A673 (cell line): ENCODE measurements at regions not wholly inside any gene's neighbourhood (a gene's known extent, or its start where the extent isn't known, plus 50 kb on each side); places are given as distances from the start of the nearest gene placed in this dataset.

Experiments used
- EZH2 ChIP-seq: fragments of 200-600 bp; sonication (generic); IDR thresholded peaks from 2 replicates; pipeline ENCODE4 v1.6.1; 2017; ENCODE audit warnings: borderline replicate concordance, low read depth, mild to moderate bottlenecking, mixed read lengths, antibody characterized with exemption, low read length; ENCODE audit not compliant: poor library complexity, severe bottlenecking
- TF ChIP-seq, protein P1 (sequence below): fragments of 300-800, 200-600 bp; sonication (generic); conservative IDR thresholded peaks from 2 replicates; pipeline ENCODE4 v1.5.1; 2017; ENCODE audit warnings: low read depth, mild to moderate bottlenecking, antibody characterized with exemption, low read length, moderate library complexity, mixed read lengths

DNA sequence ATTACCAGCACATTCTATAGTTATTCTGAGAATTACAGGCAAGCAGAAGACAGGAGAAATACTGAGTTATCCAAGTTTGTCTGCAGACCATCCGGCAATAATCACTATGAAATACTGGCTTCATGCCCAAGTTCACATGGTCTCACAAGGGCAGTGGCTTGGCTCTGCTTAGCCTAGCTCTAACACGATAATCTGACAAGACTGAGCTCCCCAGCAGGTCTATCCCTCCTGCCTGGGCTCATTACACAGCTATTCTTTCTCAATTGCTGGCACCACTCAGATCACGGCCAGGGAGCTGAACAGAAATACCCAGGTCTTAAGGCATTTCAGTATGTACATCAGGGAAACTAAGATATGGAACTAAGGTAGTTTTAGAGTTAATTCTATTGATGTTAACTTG lies 361.6 kb upstream of the PCDH20 start:
- TF ChIP-seq, protein P1, sequence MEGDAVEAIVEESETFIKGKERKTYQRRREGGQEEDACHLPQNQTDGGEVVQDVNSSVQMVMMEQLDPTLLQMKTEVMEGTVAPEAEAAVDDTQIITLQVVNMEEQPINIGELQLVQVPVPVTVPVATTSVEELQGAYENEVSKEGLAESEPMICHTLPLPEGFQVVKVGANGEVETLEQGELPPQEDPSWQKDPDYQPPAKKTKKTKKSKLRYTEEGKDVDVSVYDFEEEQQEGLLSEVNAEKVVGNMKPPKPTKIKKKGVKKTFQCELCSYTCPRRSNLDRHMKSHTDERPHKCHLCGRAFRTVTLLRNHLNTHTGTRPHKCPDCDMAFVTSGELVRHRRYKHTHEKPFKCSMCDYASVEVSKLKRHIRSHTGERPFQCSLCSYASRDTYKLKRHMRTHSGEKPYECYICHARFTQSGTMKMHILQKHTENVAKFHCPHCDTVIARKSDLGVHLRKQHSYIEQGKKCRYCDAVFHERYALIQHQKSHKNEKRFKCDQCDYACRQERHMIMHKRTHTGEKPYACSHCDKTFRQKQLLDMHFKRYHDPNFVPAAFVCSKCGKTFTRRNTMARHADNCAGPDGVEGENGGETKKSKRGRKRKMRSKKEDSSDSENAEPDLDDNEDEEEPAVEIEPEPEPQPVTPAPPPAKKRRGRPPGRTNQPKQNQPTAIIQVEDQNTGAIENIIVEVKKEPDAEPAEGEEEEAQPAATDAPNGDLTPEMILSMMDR: no peak
- no peak for TF ChIP-seq EZH2
